ENCODE measurements at regions not wholly inside any gene's neighbourhood (a gene's known extent, or its start where the extent isn't known, plus 50 kb on each side); places are given as distances from the start of the nearest gene placed in this dataset.
"Not testable (repeated sequence)": the region's sequence is repeated elsewhere in the genome, so short reads cannot be mapped to it uniquely, and the experiment has no call there.

GRCh38 chr6:82525775-82526495, 162.3 kb downstream of the TPBG start:
- Histone ChIP-seq H3K4me1 (ENCODE audit: control insufficient read depth, extremely low read depth, insufficient read depth, low read length) (no peaks in the 10 kb centered on the region), H3K27me3 (ENCODE audit: control insufficient read depth, insufficient read depth, low read length) (no peaks in the 10 kb centered on the region), H3K9me3 (ENCODE audit: control insufficient read depth, insufficient read depth, low read depth, low read length) (no peaks in the 10 kb centered on the region), H3K79me2 (ENCODE audit: control insufficient read depth, insufficient read depth, low read length) (no peaks in the 10 kb centered on the region), H2AFZ (ENCODE audit: low read length) (no peak overlapping the region), H3K9ac (ENCODE audit: insufficient read depth, low read length) (no peak overlapping the region), H3K36me3 (ENCODE audit: control insufficient read depth, insufficient read depth, low read length) (no peaks in the 10 kb centered on the region), H3K4me2 (ENCODE audit: extremely low read depth, insufficient read depth, low read length) (no peak overlapping the region), H4K20me1 (ENCODE audit: control insufficient read depth, extremely low read depth, insufficient read depth, low read length) (no peaks in the 10 kb centered on the region), H3K27ac (ENCODE audit: insufficient read depth, low read length) (no peak overlapping the region), H3K4me3 (replicated peaks in 1 of 4; ENCODE audit: control extremely low read depth in 1 of 4, insufficient read depth in 1 of 4, low read depth in 3 of 4, low read length in 4 of 4) (no peak overlapping the region)
- TF ChIP-seq EZH2 (IDR thresholded peaks at IDR 0.05; ENCODE audit: low read length, missing control alignments) (no peak), CTCF (conservative IDR thresholded peaks at IDR 0.05 in 1 of 2, IDR thresholded peaks at IDR 0.05 in 1 of 2; ENCODE audit: low read depth in 1 of 2, low read length in 2 of 2) (no peak)
- no peak for DNase-seq (ENCODE audit: low read depth in 2 of 2)

- not testable (repeated sequence) for H3K9ac ChIP-seq (ENCODE audit: insufficient read depth, low read length); DNase-seq (ENCODE audit: low read depth in 2 of 2); H2AFZ ChIP-seq (ENCODE audit: low read length); H4K20me1 ChIP-seq (ENCODE audit: control insufficient read depth, extremely low read depth, insufficient read depth, low read length); H3K4me3 ChIP-seq (replicated peaks in 1 of 4; ENCODE audit: control extremely low read depth in 1 of 4, insufficient read depth in 1 of 4, low read depth in 3 of 4, low read length in 4 of 4); H3K27ac ChIP-seq (ENCODE audit: insufficient read depth, low read length); H3K4me1 ChIP-seq (ENCODE audit: control insufficient read depth, extremely low read depth, insufficient read depth, low read length); H3K9me3 ChIP-seq (ENCODE audit: control insufficient read depth, insufficient read depth, low read depth, low read length); H3K79me2 ChIP-seq (ENCODE audit: control insufficient read depth, insufficient read depth, low read length); H3K27me3 ChIP-seq (ENCODE audit: control insufficient read depth, insufficient read depth, low read length); H3K4me2 ChIP-seq (ENCODE audit: extremely low read depth, insufficient read depth, low read length); H3K36me3 ChIP-seq (ENCODE audit: control insufficient read depth, insufficient read depth, low read length)
Observed at GRCh38 chr6:82529960-82530460, 166.4 kb downstream of the TPBG start.

- no peaks in the 10 kb centered on the region for H3K4me1 ChIP-seq (ENCODE audit: control insufficient read depth, extremely low read depth, insufficient read depth, low read length)
- H2AFZ ChIP-seq (ENCODE audit: low read length), result no peak overlapping the region
- H3K9me3 ChIP-seq (ENCODE audit: control insufficient read depth, insufficient read depth, low read depth, low read length), result no peaks in the 10 kb centered on the region
- H3K36me3 ChIP-seq (ENCODE audit: control insufficient read depth, insufficient read depth, low read length), result no peaks in the 10 kb centered on the region
- H3K4me2 ChIP-seq (ENCODE audit: extremely low read depth, insufficient read depth, low read length), result no peak overlapping the region
- H3K4me3 ChIP-seq (replicated peaks in 1 of 4; ENCODE audit: control extremely low read depth in 1 of 4, insufficient read depth in 1 of 4, low read depth in 3 of 4, low read length in 4 of 4), result no peak overlapping the region
- DNase-seq (ENCODE audit: low read depth in 2 of 2), result no peak
- H3K27ac ChIP-seq (ENCODE audit: insufficient read depth, low read length), result no peak overlapping the region
- H4K20me1 ChIP-seq (ENCODE audit: control insufficient read depth, extremely low read depth, insufficient read depth, low read length), result no peaks in the 10 kb centered on the region
- no peak for TF ChIP-seq EZH2 (IDR thresholded peaks at IDR 0.05; ENCODE audit: low read length, missing control alignments)
- TF ChIP-seq CTCF (conservative IDR thresholded peaks at IDR 0.05 in 1 of 2, IDR thresholded peaks at IDR 0.05 in 1 of 2; ENCODE audit: low read depth in 1 of 2, low read length in 2 of 2), result no peak
- no peak overlapping the region for H3K9ac ChIP-seq (ENCODE audit: insufficient read depth, low read length)
- H3K27me3 ChIP-seq (ENCODE audit: control insufficient read depth, insufficient read depth, low read length), result no peaks in the 10 kb centered on the region
- no peaks in the 10 kb centered on the region for H3K79me2 ChIP-seq (ENCODE audit: control insufficient read depth, insufficient read depth, low read length)
Observed at GRCh38 chr6:82534876-82535275, 171.3 kb downstream of the TPBG start.

DNA sequence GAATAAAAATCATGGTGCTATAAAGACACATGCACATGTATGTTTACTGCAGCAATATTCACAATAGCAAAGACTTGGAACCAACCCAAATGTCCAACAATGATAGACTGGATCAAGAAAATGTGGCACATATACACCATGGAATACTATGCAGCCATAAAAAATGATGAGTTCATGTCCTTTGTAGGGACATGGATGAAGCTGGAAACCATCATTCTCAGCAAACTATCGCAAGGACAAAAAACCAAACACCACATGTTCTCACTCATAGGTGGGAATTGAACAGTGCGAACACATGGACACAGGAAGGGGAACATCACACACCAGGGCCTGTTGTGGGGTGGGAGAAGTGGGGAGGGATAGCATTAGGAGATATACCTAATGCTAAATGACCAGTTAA, 185.9 kb downstream of the TPBG start:
- H3K27me3 ChIP-seq (ENCODE audit: control insufficient read depth, insufficient read depth, low read length); H3K4me3 ChIP-seq (replicated peaks in 1 of 4; ENCODE audit: control extremely low read depth in 1 of 4, insufficient read depth in 1 of 4, low read depth in 3 of 4, low read length in 4 of 4); H3K27ac ChIP-seq (ENCODE audit: insufficient read depth, low read length); H4K20me1 ChIP-seq (ENCODE audit: control insufficient read depth, extremely low read depth, insufficient read depth, low read length); H2AFZ ChIP-seq (ENCODE audit: low read length); H3K9me3 ChIP-seq (ENCODE audit: control insufficient read depth, insufficient read depth, low read depth, low read length); H3K36me3 ChIP-seq (ENCODE audit: control insufficient read depth, insufficient read depth, low read length); H3K9ac ChIP-seq (ENCODE audit: insufficient read depth, low read length); H3K79me2 ChIP-seq (ENCODE audit: control insufficient read depth, insufficient read depth, low read length); H3K4me2 ChIP-seq (ENCODE audit: extremely low read depth, insufficient read depth, low read length); DNase-seq (ENCODE audit: low read depth in 2 of 2); H3K4me1 ChIP-seq (ENCODE audit: control insufficient read depth, extremely low read depth, insufficient read depth, low read length): not testable (repeated sequence)

DNA sequence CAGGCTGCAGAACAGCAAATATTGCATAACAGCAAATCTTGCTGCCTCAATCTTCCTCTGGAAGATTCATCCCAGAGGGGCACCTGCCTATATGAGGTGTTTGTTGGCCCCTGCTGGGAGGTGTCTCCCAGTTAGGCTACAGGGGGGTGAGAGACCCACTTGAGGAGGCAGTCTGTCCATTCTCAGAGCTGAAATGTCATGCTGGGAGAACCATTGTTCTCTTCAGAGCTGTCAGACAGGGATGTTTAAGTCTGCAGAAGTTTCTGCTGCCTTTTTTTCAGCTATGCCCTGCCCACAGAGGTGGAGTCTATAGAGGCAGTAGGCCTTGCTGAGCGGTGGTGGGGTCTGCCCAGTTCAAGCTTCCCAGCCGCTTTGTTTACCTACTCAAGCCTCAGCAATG, 187.7 kb downstream of the TPBG start:
- not testable (repeated sequence) for H3K79me2 ChIP-seq (ENCODE audit: control insufficient read depth, insufficient read depth, low read length); DNase-seq (ENCODE audit: low read depth in 2 of 2); H3K4me1 ChIP-seq (ENCODE audit: control insufficient read depth, extremely low read depth, insufficient read depth, low read length); H4K20me1 ChIP-seq (ENCODE audit: control insufficient read depth, extremely low read depth, insufficient read depth, low read length); H2AFZ ChIP-seq (ENCODE audit: low read length); H3K9me3 ChIP-seq (ENCODE audit: control insufficient read depth, insufficient read depth, low read depth, low read length); H3K4me3 ChIP-seq (replicated peaks in 1 of 4; ENCODE audit: control extremely low read depth in 1 of 4, insufficient read depth in 1 of 4, low read depth in 3 of 4, low read length in 4 of 4); H3K27me3 ChIP-seq (ENCODE audit: control insufficient read depth, insufficient read depth, low read length); H3K36me3 ChIP-seq (ENCODE audit: control insufficient read depth, insufficient read depth, low read length); H3K4me2 ChIP-seq (ENCODE audit: extremely low read depth, insufficient read depth, low read length); H3K27ac ChIP-seq (ENCODE audit: insufficient read depth, low read length); H3K9ac ChIP-seq (ENCODE audit: insufficient read depth, low read length)

All from fibroblast of lung (primary cell).